KMS-11 (cell line): ENCODE measurements at regions not wholly inside any gene's neighbourhood (a gene's known extent, or its start where the extent isn't known, plus 50 kb on each side); places are given as distances from the start of the nearest gene placed in this dataset.

Experiments
- H2AFZ ChIP-seq: fragments of 200-600 bp; sonication (generic); 2 replicates; pipeline ENCODE4 v1.6.1; 2016; ENCODE audit warnings: antibody characterized with exemption, mixed run types, low read depth
- H3K27ac ChIP-seq: fragments of 200-600 bp; sonication (generic); 2 replicates; pipeline ENCODE4 v1.6.1; 2016; ENCODE audit warnings: mild to moderate bottlenecking, mixed run types
- H3K27me3 ChIP-seq: fragments of 200-600 bp; sonication (generic); 2 replicates; pipeline ENCODE4 v1.6.1; 2017; ENCODE audit warnings: mild to moderate bottlenecking, low read depth, mixed run types, moderate library complexity; ENCODE audit not compliant: insufficient read depth
- H3K36me3 ChIP-seq: fragments of 200-600 bp; sonication (generic); 2 replicates; pipeline ENCODE4 v1.6.1; 2017; ENCODE audit warnings: mild to moderate bottlenecking, mixed run types; ENCODE audit not compliant: insufficient read depth
- H3K4me1 ChIP-seq: fragments of 200-600 bp; sonication (generic); 2 replicates; pipeline ENCODE4 v1.6.1; 2016; ENCODE audit warnings: mild to moderate bottlenecking, low read depth, mixed run types; ENCODE audit not compliant: poor library complexity, severe bottlenecking
- H3K4me2 ChIP-seq: fragments of 200-600 bp; sonication (generic); 2 replicates; pipeline ENCODE4 v1.7.0; 2016; ENCODE audit warnings: mild to moderate bottlenecking, mixed run types
- H3K4me3 ChIP-seq: fragments of 200-600 bp; sonication (generic); IDR thresholded peaks from 2 replicates; pipeline ENCODE4 v1.6.1; 2017; ENCODE audit warnings: low read depth, low read length, mixed read lengths; ENCODE audit not compliant: insufficient read depth
- H3K79me2 ChIP-seq: fragments of 200-600 bp; sonication (generic); 2 replicates; pipeline ENCODE4 v1.6.1; 2016; ENCODE audit warnings: low read depth, mixed run types; ENCODE audit not compliant: insufficient read depth
- H3K9ac ChIP-seq: fragments of 200-600 bp; sonication (generic); 2 replicates; pipeline ENCODE4 v1.6.1; 2016; ENCODE audit warnings: mild to moderate bottlenecking, mixed run types
- H4K20me1 ChIP-seq: fragments of 200-600 bp; sonication (generic); 2 replicates; pipeline ENCODE4 v1.6.1; 2016; ENCODE audit warnings: mild to moderate bottlenecking, mixed run types; ENCODE audit not compliant: insufficient read depth
- TF ChIP-seq, protein P1 (sequence below): fragments of 200-600 bp; sonication (generic); conservative IDR thresholded peaks from 2 replicates; pipeline ENCODE4 v1.6.1; 2017; ENCODE audit warnings: low read depth, mild to moderate bottlenecking, antibody characterized with exemption, low read length, moderate library complexity, mixed read lengths

DNA sequence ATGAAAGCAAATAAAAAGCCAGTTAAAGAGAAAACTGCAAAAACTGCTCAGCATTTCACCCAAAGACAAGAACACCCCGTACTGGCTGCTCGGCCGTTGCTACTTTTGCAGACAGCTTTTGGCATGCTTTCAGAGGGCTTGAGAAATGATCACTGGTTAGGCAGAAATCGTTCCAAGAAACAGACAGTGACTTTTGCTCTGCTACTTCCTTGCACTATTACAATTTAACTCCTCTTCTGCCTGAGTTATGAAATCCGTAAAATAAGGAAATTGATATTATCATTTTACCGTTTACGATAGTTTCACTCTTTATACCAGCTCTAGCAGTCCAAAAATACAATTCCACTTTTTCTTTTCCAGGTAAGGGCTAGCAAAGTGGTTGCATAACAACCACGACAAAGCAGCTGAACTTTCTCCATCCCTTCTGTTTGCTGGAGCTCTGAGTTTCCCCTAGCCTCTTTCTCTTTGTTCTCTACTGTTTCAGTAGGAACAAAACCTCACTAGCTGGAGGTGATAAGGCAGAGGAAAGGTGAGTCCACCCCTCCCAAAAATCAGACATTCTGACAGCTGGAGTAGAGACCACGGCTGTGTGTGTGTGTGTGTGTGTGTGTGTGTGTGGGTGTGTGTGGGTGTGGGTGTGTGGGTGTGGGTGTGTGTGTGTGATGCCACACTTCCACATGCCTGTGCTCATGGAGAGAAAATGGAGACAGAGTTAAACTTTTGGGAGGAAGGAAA lies 191.8 kb upstream of the RREB1 start:
- Histone ChIP-seq H3K79me2 (no peaks in the 10 kb centered on the region), H3K27ac (no peak overlapping the region), H3K9ac (no peak overlapping the region), H3K4me1 (no peaks in the 10 kb centered on the region), H3K27me3 (no peaks in the 10 kb centered on the region), H3K4me2 (no peak overlapping the region), H2AFZ (no peak overlapping the region), H3K36me3 (no peaks in the 10 kb centered on the region), H4K20me1 (no peaks in the 10 kb centered on the region), H3K4me3 (no peak overlapping the region)
- TF ChIP-seq, protein P1, sequence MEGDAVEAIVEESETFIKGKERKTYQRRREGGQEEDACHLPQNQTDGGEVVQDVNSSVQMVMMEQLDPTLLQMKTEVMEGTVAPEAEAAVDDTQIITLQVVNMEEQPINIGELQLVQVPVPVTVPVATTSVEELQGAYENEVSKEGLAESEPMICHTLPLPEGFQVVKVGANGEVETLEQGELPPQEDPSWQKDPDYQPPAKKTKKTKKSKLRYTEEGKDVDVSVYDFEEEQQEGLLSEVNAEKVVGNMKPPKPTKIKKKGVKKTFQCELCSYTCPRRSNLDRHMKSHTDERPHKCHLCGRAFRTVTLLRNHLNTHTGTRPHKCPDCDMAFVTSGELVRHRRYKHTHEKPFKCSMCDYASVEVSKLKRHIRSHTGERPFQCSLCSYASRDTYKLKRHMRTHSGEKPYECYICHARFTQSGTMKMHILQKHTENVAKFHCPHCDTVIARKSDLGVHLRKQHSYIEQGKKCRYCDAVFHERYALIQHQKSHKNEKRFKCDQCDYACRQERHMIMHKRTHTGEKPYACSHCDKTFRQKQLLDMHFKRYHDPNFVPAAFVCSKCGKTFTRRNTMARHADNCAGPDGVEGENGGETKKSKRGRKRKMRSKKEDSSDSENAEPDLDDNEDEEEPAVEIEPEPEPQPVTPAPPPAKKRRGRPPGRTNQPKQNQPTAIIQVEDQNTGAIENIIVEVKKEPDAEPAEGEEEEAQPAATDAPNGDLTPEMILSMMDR, result no peak

DNA sequence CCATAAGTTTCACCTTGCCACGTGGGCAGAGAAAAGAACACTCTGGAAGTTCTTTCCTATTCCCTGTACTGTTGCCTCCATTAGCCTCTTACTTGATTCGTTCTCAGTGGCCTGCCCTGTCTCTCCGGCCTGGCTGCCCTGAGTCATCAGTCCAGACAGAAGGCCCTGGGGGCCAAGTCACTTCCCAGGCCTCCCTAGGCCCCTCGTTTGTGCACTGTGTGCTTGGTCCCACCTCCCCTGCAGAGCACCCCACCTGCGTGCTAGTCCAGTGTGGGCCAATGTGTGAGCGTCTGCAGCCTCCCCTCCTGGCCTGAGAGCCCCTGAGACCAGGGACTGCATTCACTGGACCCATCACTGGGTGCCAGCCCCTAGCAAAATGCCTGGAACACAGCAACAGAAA lies 191.2 kb upstream of the RREB1 start:
- Histone ChIP-seq H3K27ac (no peak overlapping the region), H3K79me2 (no peaks in the 10 kb centered on the region), H4K20me1 (no peaks in the 10 kb centered on the region), H2AFZ (no peak overlapping the region), H3K27me3 (no peaks in the 10 kb centered on the region), H3K4me2 (no peak overlapping the region), H3K4me1 (no peaks in the 10 kb centered on the region), H3K9ac (no peak overlapping the region), H3K4me3 (no peak overlapping the region), H3K36me3 (no peaks in the 10 kb centered on the region)
- TF ChIP-seq, protein P1, result no peak

DNA sequence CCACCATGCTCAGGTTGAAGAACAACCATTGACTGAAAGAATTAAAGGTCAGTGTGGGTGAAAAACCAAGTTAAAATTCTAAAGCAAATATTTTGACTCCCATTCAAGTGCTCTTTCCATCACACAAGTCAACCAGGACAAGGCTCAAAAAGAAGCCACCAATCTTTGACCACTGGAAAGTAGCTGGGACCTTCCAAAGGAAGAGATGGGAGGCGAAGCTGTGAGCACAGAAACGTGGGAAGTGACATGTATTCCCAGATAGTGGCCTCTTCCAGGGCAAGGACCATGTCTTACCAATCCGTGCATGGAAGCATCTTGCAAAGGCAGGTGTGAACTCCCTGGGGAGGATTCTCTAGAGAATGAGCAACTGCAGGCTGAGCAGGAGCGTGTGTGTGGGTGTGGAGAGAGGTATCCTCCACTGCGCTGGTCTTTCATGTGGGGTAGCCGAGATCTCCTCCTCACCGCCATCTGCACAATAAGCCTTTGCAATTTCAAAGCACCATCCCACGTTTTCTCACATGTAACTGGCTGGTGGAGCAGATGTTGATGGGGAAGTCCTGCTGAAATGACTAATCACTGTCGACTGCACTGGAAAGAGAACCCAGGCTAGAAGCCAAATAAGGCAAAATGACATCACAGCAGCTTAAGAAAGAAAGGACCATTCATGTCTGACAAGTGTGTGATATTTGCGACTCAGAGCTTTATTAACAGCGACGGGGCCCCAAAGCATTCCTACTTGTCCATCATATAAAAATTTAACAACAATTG lies 189.4 kb upstream of the RREB1 start:
- Histone ChIP-seq H4K20me1 (no peaks in the 10 kb centered on the region), H3K36me3 (no peaks in the 10 kb centered on the region), H3K27me3 (no peaks in the 10 kb centered on the region), H3K79me2 (no peaks in the 10 kb centered on the region), H3K4me1 (no peaks in the 10 kb centered on the region), H3K4me3 (no peak overlapping the region), H3K27ac (no peak overlapping the region), H3K9ac (no peak overlapping the region), H2AFZ (no peak overlapping the region), H3K4me2 (no peak overlapping the region)
- TF ChIP-seq, protein P1, result no peak

DNA sequence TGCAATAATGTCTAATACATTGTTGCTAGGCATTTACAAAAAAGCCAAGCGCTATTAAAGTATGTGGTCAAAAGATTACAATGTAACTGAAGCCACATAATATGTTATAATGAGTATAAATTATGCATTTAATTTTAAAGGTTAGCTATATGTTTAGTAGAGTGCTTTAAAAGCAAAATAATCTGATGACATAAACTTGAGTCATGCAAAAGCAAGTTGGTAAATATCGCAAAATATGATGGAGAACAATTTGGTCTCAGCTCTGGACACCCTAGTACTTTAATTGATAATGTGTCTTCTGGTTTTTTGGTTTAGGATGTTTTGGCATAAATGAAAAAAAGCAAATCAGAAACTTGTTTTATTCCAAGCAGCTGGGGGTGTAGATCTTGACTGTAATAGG lies 188.6 kb upstream of the RREB1 start:
- H3K79me2 ChIP-seq, result no peaks in the 10 kb centered on the region
- H3K36me3 ChIP-seq, result no peaks in the 10 kb centered on the region
- no peak overlapping the region for H3K4me3 ChIP-seq
- no peak overlapping the region for H2AFZ ChIP-seq
- no peak overlapping the region for H3K4me2 ChIP-seq
- TF ChIP-seq, protein P1, result no peak
- no peaks in the 10 kb centered on the region for H3K4me1 ChIP-seq
- H4K20me1 ChIP-seq, result no peaks in the 10 kb centered on the region
- H3K27ac ChIP-seq, result no peak overlapping the region
- no peaks in the 10 kb centered on the region for H3K27me3 ChIP-seq
- no peak overlapping the region for H3K9ac ChIP-seq
